Endothelial cell of hepatic sinusoid (primary cell): ENCODE measurements at regions not wholly inside any gene's neighbourhood (a gene's known extent, or its start where the extent isn't known, plus 50 kb on each side); places are given as distances from the start of the nearest gene placed in this dataset.
"Not testable (repeated sequence)": the region's sequence is repeated elsewhere in the genome, so short reads cannot be mapped to it uniquely, and the experiment has no call there.

ENCODE experiments used
- in situ Hi-C: cut with HindIII; loops from 2 replicates; pipeline ENCODE4 v1.10.0; 2017; ENCODE audit warnings: low sequenced_read_pairs

- in situ Hi-C loops = no loop called here
Observed at GRCh38 chr10:16231176-16231575, 205.6 kb upstream of the PTER start.

GRCh38 chr10:16231734-16232435 lies 204.9 kb upstream of the PTER start:
- in situ Hi-C loops = no loop called here

GRCh38 chr10:16232441-16232840 lies 204.4 kb upstream of the PTER start:
- in situ Hi-C loops = no loop called here

GRCh38 chr10:16234916-16235315 lies 201.9 kb upstream of the PTER start:
- in situ Hi-C loops = no loop called here

- in situ Hi-C loops = no loop called here
Observed at GRCh38 chr10:16242446-16242845, 194.4 kb upstream of the PTER start.

- in situ Hi-C loops = no loop called here
Observed at GRCh38 chr10:16242859-16243613, 193.8 kb upstream of the PTER start.

- in situ Hi-C loops = not testable (repeated sequence)
Observed at GRCh38 chr10:16250136-16250535, 186.7 kb upstream of the PTER start.

- in situ Hi-C loops = loop anchor here (5.0 kb wide), 1 partner anchor 94 kb away; no protein-coding TSS in a partner anchor
Observed at GRCh38 chr10:16256336-16256735, 180.5 kb upstream of the PTER start.

GRCh38 chr10:16258291-16259040 lies 178.3 kb upstream of the PTER start:
- in situ Hi-C loops = loop anchor here (5.0 kb wide), 1 partner anchor 96 kb away; no protein-coding TSS in a partner anchor

- in situ Hi-C loops = loop anchor here (5.0 kb wide), 1 partner anchor 97 kb away; no protein-coding TSS in a partner anchor
Observed at GRCh38 chr10:16259726-16260125, 177.1 kb upstream of the PTER start.

GRCh38 chr10:16260388-16260787 lies 176.4 kb upstream of the PTER start:
- in situ Hi-C loops = no loop called here

- in situ Hi-C loops = loop anchor here (5.0 kb wide), 1 partner anchor 96 kb away; no protein-coding TSS in a partner anchor
Observed at GRCh38 chr10:16271571-16271970, 165.2 kb upstream of the PTER start.

GRCh38 chr10:16274911-16275310 lies 161.9 kb upstream of the PTER start:
- in situ Hi-C loops = loop anchor here (5.0 kb wide), 1 partner anchor 92 kb away; no protein-coding TSS in a partner anchor

- in situ Hi-C loops = no loop called here
Observed at GRCh38 chr10:16280595-16280994, 156.2 kb upstream of the PTER start.

- in situ Hi-C loops = no loop called here
Observed at GRCh38 chr10:16292366-16292765, 144.4 kb upstream of the PTER start.

GRCh38 chr10:16297069-16297468 lies 139.7 kb upstream of the PTER start:
- in situ Hi-C loops = no loop called here

GRCh38 chr10:16297642-16298041 lies 139.2 kb upstream of the PTER start:
- in situ Hi-C loops = no loop called here

GRCh38 chr10:16304311-16304710 lies 132.5 kb upstream of the PTER start:
- in situ Hi-C loops = no loop called here

- in situ Hi-C loops = no loop called here
Observed at GRCh38 chr10:16310440-16310839, 126.4 kb upstream of the PTER start.

GRCh38 chr10:16314259-16314658 lies 122.6 kb upstream of the PTER start:
- in situ Hi-C loops = no loop called here

- in situ Hi-C loops = no loop called here
Observed at GRCh38 chr10:16316733-16317390, 119.9 kb upstream of the PTER start.
